Choroid plexus epithelial cell (primary cell): ENCODE measurements at regions not wholly inside any gene's neighbourhood (a gene's known extent, or its start where the extent isn't known, plus 50 kb on each side); places are given as distances from the start of the nearest gene placed in this dataset.
"Not testable (repeated sequence)": the region's sequence is repeated elsewhere in the genome, so short reads cannot be mapped to it uniquely, and the experiment has no call there.

ENCODE experiments used
- DNase-seq: peaks from one replicate; pipeline ENCODE4 v3.0.0-alpha.2; 2010; ENCODE audit warnings: low read depth
- H3K4me3 ChIP-seq: 2 replicates; pipeline ENCODE4 v1.5.1; 2011; ENCODE audit warnings: low read depth, mild to moderate bottlenecking, control low read depth, low read length, moderate library complexity
- TF ChIP-seq, protein P1 (sequence below): conservative IDR thresholded peaks from 2 replicates; pipeline ENCODE4 v1.5.1; 2011; ENCODE audit warnings: low read depth, mild to moderate bottlenecking, control low read depth, inconsistent platforms, low read length, moderate library complexity

DNA sequence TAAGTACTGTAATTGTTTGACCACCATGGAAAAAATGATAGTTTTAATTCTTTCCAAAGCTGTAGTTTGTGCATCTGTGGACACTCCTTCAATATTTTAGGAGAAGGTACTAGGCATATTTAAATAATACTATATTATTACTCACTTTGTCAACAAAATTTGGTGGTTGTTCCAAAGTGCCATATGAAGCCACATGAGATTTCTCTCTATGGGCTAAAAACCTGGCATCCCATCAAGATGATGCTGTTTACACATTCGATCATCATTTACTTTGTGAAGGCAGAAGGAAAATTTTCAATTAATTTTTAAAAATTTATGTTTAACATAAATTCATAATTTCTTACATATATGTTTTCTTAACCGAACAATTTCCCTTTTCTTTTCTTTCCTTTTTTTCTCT lies 502.6 kb upstream of the JAG1 start:
- no peak for DNase-seq
- TF ChIP-seq, protein P1, sequence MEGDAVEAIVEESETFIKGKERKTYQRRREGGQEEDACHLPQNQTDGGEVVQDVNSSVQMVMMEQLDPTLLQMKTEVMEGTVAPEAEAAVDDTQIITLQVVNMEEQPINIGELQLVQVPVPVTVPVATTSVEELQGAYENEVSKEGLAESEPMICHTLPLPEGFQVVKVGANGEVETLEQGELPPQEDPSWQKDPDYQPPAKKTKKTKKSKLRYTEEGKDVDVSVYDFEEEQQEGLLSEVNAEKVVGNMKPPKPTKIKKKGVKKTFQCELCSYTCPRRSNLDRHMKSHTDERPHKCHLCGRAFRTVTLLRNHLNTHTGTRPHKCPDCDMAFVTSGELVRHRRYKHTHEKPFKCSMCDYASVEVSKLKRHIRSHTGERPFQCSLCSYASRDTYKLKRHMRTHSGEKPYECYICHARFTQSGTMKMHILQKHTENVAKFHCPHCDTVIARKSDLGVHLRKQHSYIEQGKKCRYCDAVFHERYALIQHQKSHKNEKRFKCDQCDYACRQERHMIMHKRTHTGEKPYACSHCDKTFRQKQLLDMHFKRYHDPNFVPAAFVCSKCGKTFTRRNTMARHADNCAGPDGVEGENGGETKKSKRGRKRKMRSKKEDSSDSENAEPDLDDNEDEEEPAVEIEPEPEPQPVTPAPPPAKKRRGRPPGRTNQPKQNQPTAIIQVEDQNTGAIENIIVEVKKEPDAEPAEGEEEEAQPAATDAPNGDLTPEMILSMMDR = no peak
- no peak overlapping the region for H3K4me3 ChIP-seq

DNA sequence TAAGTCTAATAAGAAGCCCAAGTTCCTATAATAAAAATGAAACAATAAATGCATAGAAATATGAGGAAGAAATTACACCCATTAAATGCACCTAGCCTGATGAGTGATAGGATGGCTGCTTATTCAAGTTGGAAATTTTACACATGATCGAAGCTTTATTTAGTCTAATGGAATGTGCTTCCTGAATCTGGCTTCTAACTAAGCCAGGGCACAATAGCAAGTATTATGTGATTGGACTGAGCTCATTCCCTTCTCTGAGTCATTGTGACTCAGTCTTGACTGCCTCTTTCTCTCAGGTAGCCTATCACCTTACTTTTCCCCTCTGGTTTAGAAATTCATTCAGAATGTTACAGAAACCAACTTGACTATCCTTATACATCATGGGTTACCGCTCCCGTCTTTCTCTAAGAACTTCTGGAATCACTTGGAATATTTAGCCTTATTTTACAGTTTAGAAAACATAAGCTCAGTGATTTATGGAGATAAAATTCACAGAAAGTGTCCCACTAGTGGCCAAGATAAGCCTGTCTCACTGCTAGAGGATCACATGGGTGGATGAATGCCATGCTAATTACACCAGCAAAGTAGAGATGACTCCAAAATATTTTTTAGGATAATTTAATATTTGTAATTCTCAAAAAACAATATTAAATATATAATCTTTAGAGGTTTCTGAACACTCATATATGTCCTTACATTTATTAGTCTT lies 505.3 kb upstream of the JAG1 start:
- no peak overlapping the region for H3K4me3 ChIP-seq
- TF ChIP-seq, protein P1 = no peak
- DNase-seq = peak; percentile 75

DNA sequence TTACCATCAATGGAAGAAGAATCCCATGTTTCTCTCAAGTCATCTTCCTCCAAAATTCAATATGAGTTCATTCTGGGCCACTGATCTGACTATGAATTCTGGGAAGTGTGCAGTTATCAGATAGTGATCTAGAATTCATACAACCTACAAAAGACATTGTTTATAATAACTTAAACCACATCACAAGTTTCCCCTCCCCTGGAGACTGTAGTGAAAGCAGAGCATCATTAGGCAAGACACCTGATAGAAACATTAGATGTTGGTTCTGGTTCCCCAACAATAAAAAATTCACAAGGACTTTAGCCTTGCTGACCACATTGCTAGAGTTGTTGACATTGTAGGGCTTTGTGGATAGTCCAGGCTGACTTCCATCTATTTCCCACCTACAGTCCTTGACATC lies 506.4 kb upstream of the JAG1 start:
- no peak overlapping the region for H3K4me3 ChIP-seq
- DNase-seq = no peak
- TF ChIP-seq, protein P1 = no peak

DNA sequence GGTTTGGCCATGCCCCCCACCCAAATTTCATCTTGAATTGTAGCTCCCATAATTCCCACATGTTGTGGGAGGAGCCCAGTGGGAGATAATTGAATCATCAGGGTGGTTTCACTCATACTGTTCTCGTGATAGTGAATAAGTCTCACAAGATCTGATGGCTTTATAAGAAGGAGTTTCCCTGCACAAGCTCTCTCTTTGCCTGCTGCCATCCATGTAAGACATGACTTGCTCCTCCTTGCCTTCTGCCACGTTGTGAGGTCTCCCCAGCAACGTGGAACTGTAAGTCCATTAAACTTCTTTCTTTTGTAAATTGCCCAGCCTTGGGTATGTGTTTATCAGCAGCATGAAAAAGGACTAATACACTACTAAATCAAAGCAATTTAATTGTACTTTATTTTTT lies 507.3 kb upstream of the JAG1 start:
- not testable (repeated sequence) for H3K4me3 ChIP-seq, DNase-seq

DNA sequence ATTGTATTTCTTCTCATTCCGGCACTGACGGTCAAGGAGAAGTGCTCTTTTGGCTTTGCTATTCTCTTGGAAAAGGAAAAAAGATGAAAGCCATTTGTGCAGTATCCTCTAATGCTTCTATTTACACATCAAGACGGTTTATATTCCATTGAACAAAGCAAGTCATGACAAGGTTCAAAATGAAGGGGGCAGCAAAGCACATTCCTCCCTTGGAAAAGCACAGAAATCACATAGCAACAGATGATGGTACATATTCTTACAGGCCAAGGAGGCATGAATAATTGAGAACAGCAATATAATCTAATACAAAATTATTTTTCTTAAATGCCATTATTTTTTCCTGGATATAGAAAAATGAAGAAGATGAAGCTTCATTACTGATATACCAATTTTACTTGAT lies 508.2 kb upstream of the JAG1 start:
- DNase-seq = no peak
- H3K4me3 ChIP-seq = no peak overlapping the region
- TF ChIP-seq, protein P1 = peak; percentile 4

DNA sequence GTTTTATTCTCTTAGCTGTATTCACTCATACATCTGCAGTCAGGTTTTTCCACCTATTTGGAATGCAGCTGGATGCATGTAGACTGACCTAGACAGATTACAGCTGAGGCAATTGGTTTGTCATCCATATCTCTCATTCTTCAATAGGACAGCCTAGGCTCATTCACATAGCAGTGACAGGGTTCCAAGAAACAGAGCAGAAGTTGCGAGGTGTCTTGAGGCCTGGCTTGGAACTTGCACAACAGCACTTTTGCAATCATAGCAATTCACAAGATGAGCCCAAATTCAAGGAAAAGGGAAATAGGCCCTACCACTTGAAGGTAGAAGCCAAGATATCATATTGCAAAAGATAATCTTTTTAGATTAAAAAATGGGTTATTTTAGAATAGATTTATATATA lies 508.9 kb upstream of the JAG1 start:
- TF ChIP-seq, protein P1 = no peak
- no peak for DNase-seq
- H3K4me3 ChIP-seq = no peak overlapping the region

DNA sequence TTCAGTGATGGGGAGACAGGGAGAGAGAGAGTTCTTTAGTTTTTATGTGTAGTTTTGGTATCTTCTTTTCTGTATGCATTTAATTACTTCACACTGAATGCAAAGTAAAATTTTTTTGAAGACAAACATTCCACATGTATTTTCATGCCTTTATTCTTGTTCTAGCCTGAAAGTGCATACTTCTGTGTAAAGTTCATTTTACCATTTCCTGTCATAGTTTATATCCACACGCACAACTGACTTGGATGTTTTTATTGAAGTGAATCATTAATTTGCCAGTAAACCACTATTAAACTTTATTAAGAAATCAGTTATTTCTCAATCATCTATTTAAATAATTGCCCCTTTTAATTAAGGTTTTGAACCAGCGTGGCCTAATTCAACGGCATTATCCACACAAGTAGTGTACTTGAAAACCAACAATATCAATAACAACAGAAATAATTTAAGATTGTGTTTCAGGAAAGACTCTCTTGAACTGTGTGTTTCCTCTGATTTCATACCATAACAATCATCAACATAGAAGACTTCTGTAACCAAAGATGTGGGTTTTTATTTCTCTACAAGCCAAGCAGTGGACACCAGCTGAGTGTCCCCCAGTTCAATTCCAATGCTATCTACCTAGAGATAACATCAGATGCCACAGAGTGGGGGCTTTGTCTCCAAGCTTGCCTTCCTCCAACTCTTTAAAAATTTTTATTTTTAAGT lies 512.7 kb upstream of the JAG1 start:
- H3K4me3 ChIP-seq = no peak overlapping the region
- TF ChIP-seq, protein P1 = no peak
- DNase-seq = no peak
